ENCODE measurements at regions not wholly inside any gene's neighbourhood (a gene's known extent, or its start where the extent isn't known, plus 50 kb on each side); places are given as distances from the start of the nearest gene placed in this dataset.
"Not testable (repeated sequence)": the region's sequence is repeated elsewhere in the genome, so short reads cannot be mapped to it uniquely, and the experiment has no call there.

DNA sequence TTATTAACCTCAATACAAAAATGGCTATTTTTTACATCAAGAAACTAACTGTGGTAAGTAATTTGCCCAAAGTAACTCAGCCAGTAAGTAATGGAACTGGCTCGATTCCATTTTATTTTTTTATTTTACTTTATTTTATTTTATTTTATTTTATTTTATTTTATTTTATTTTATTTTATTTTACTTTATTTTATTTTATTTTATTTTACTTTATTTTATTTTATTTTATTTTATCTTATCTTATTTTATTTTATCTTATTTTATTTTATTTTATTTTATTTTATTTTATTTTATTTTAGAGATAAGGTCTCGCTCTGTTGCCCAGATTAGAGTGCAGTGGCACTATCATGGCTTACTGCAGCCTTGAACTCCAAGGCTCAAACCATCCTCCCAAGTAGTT lies 516.3 kb upstream of the API5 start:
- not testable (repeated sequence) for TF ChIP-seq SUZ12 (IDR thresholded peaks at IDR 0.05; ENCODE audit: extremely low read depth, insufficient read depth, insufficient read length); ZNF274 (IDR thresholded peaks at IDR 0.05; ENCODE audit: low read depth, low read length); YY1 (IDR thresholded peaks at IDR 0.05; ENCODE audit: insufficient read depth, insufficient read length)

Data from NT2/D1 (cell line).